ENCODE measurements at regions not wholly inside any gene's neighbourhood (a gene's known extent, or its start where the extent isn't known, plus 50 kb on each side); places are given as distances from the start of the nearest gene placed in this dataset.

DNA sequence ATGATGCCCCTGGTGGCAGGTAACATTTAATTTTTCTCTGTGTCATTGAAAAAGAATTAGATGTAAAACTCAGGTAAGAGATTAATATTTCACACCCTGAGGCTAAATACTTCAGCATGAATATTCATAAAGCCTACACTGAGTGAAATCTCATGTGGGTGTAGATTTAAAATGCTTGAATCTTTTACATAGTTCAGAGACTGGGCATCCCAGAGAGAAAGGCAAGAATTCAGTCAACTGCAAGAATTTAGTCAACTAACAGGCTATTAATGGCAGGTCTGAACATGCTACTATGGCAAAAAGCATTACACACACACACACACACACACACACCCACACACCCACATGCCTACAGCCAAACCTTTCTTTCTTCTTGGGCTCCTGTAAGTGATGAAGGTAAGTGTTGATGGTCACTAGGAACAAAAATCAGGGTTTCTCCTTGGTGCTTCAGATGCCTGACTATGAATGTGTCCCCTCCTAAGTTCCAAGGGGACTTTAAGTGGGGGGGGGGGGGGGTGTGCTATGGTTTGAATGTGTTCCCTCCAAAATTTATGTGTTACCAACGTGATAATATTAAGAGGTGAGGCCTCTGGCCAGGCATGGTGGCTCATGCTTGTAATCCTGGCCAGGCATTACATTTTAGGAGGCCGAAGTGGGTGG, 63.7 kb upstream of the PSMD7 start:
- no peak overlapping the region for H3K9ac ChIP-seq (ENCODE audit: insufficient read depth, low read length)
- H3K27me3 ChIP-seq (ENCODE audit: control insufficient read depth, insufficient read depth, low read length) = no peaks in the 10 kb centered on the region
- no peaks in the 10 kb centered on the region for H4K20me1 ChIP-seq (ENCODE audit: control insufficient read depth, extremely low read depth, insufficient read depth, low read length)
- H3K9me3 ChIP-seq (ENCODE audit: control insufficient read depth, insufficient read depth, low read depth, low read length) = no peaks in the 10 kb centered on the region
- no peak for TF ChIP-seq EZH2 (IDR thresholded peaks at IDR 0.05; ENCODE audit: low read length, missing control alignments)
- TF ChIP-seq, protein P1, sequence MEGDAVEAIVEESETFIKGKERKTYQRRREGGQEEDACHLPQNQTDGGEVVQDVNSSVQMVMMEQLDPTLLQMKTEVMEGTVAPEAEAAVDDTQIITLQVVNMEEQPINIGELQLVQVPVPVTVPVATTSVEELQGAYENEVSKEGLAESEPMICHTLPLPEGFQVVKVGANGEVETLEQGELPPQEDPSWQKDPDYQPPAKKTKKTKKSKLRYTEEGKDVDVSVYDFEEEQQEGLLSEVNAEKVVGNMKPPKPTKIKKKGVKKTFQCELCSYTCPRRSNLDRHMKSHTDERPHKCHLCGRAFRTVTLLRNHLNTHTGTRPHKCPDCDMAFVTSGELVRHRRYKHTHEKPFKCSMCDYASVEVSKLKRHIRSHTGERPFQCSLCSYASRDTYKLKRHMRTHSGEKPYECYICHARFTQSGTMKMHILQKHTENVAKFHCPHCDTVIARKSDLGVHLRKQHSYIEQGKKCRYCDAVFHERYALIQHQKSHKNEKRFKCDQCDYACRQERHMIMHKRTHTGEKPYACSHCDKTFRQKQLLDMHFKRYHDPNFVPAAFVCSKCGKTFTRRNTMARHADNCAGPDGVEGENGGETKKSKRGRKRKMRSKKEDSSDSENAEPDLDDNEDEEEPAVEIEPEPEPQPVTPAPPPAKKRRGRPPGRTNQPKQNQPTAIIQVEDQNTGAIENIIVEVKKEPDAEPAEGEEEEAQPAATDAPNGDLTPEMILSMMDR (conservative IDR thresholded peaks at IDR 0.05 in 1 of 2, IDR thresholded peaks at IDR 0.05 in 1 of 2; ENCODE audit: low read depth in 1 of 2, low read length in 2 of 2) = no peak
- no peaks in the 10 kb centered on the region for H3K79me2 ChIP-seq (ENCODE audit: control insufficient read depth, insufficient read depth, low read length)
- no peak overlapping the region for H3K4me3 ChIP-seq (replicated peaks in 1 of 4; ENCODE audit: control extremely low read depth in 1 of 4, insufficient read depth in 1 of 4, low read depth in 3 of 4, low read length in 4 of 4)
- no peak overlapping the region for H3K27ac ChIP-seq (ENCODE audit: insufficient read depth, low read length)
- H3K4me2 ChIP-seq (ENCODE audit: extremely low read depth, insufficient read depth, low read length) = no peak overlapping the region
- DNase-seq (ENCODE audit: low read depth in 2 of 2) = no peak
- H2AFZ ChIP-seq (ENCODE audit: low read length) = no peak overlapping the region
- H3K36me3 ChIP-seq (ENCODE audit: control insufficient read depth, insufficient read depth, low read length) = no peaks in the 10 kb centered on the region
- no peaks in the 10 kb centered on the region for H3K4me1 ChIP-seq (ENCODE audit: control insufficient read depth, extremely low read depth, insufficient read depth, low read length)

DNA sequence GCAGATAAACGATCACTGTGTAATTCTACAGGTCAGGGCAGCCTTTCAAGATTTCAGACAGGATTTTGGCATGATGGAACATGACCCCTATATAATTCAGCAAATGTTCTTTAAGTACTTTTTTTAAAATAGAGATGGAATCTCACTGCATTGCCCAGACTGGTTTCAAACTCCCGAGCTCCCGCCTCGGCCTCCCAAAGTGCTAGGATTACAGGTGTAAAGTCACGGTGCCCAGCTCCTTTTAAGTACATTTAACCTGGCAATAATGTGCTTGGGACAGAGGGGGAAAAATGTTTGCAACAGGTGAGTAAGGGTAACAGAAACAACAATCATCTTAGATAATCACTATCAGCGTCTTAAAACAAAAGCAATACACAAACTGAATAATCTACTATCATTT, 66.5 kb upstream of the PSMD7 start:
- no peak overlapping the region for H3K9ac ChIP-seq (ENCODE audit: insufficient read depth, low read length)
- H3K27ac ChIP-seq (ENCODE audit: insufficient read depth, low read length) = no peak overlapping the region
- no peaks in the 10 kb centered on the region for H3K79me2 ChIP-seq (ENCODE audit: control insufficient read depth, insufficient read depth, low read length)
- no peak for TF ChIP-seq EZH2 (IDR thresholded peaks at IDR 0.05; ENCODE audit: low read length, missing control alignments)
- TF ChIP-seq, protein P1 (conservative IDR thresholded peaks at IDR 0.05 in 1 of 2, IDR thresholded peaks at IDR 0.05 in 1 of 2; ENCODE audit: low read depth in 1 of 2, low read length in 2 of 2) = no peak
- no peak for DNase-seq (ENCODE audit: low read depth in 2 of 2)
- H2AFZ ChIP-seq (ENCODE audit: low read length) = no peak overlapping the region
- no peaks in the 10 kb centered on the region for H3K9me3 ChIP-seq (ENCODE audit: control insufficient read depth, insufficient read depth, low read depth, low read length)
- H3K4me3 ChIP-seq (replicated peaks in 1 of 4; ENCODE audit: control extremely low read depth in 1 of 4, insufficient read depth in 1 of 4, low read depth in 3 of 4, low read length in 4 of 4) = no peak overlapping the region
- no peaks in the 10 kb centered on the region for H3K27me3 ChIP-seq (ENCODE audit: control insufficient read depth, insufficient read depth, low read length)
- no peaks in the 10 kb centered on the region for H3K4me1 ChIP-seq (ENCODE audit: control insufficient read depth, extremely low read depth, insufficient read depth, low read length)
- H4K20me1 ChIP-seq (ENCODE audit: control insufficient read depth, extremely low read depth, insufficient read depth, low read length) = no peaks in the 10 kb centered on the region
- no peaks in the 10 kb centered on the region for H3K36me3 ChIP-seq (ENCODE audit: control insufficient read depth, insufficient read depth, low read length)
- H3K4me2 ChIP-seq (ENCODE audit: extremely low read depth, insufficient read depth, low read length) = no peak overlapping the region

DNA sequence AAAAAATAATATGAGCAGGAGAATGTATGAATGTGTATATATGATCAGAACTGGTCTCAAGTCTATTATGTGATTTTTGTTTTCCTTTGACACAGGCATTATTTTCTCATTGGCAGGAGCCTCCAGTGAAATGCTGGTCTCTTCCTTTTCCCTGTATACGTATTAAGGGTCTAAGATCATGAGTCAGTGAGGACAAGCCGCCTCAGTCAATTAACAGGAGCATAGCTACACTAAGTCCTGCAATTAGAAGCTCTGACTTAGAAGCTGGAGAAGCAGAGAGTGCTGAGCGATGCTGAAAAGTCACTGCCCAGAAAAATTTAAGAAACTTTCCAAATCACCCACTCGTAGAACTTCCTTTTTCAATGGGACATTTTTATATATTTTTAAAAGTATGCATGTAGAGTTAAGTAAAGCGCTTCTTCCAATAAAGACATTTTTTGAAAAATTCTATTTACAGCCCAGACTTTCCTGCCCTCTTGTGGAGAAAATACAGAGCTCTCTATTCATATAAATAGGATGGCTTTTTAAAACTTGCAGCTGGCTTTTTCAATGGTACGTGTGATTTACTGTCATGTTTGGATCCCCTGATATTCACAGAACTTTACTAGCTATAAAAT, 70.2 kb upstream of the PSMD7 start:
- Histone ChIP-seq H3K36me3 (ENCODE audit: control insufficient read depth, insufficient read depth, low read length) (no peaks in the 10 kb centered on the region), H3K27ac (ENCODE audit: insufficient read depth, low read length) (no peak overlapping the region), H3K79me2 (ENCODE audit: control insufficient read depth, insufficient read depth, low read length) (no peaks in the 10 kb centered on the region), H3K9ac (ENCODE audit: insufficient read depth, low read length) (no peak overlapping the region), H3K4me2 (ENCODE audit: extremely low read depth, insufficient read depth, low read length) (no peak overlapping the region), H2AFZ (ENCODE audit: low read length) (no peak overlapping the region), H3K4me1 (ENCODE audit: control insufficient read depth, extremely low read depth, insufficient read depth, low read length) (no peaks in the 10 kb centered on the region), H3K27me3 (ENCODE audit: control insufficient read depth, insufficient read depth, low read length) (no peaks in the 10 kb centered on the region), H4K20me1 (ENCODE audit: control insufficient read depth, extremely low read depth, insufficient read depth, low read length) (no peaks in the 10 kb centered on the region), H3K9me3 (ENCODE audit: control insufficient read depth, insufficient read depth, low read depth, low read length) (no peaks in the 10 kb centered on the region), H3K4me3 (replicated peaks in 1 of 4; ENCODE audit: control extremely low read depth in 1 of 4, insufficient read depth in 1 of 4, low read depth in 3 of 4, low read length in 4 of 4) (peak overlapping the region in 1 of 4 experiments; percentile 28)
- peak; percentile 5 to 74 for DNase-seq (ENCODE audit: low read depth in 2 of 2)
- TF ChIP-seq, protein P1 (conservative IDR thresholded peaks at IDR 0.05 in 1 of 2, IDR thresholded peaks at IDR 0.05 in 1 of 2; ENCODE audit: low read depth in 1 of 2, low read length in 2 of 2) = peak; percentile 41 to 68
- TF ChIP-seq EZH2 (IDR thresholded peaks at IDR 0.05; ENCODE audit: low read length, missing control alignments) = no peak

Data from fibroblast of lung (primary cell).